HepG2 (cell line): ENCODE measurements at regions not wholly inside any gene's neighbourhood (a gene's known extent, or its start where the extent isn't known, plus 50 kb on each side); places are given as distances from the start of the nearest gene placed in this dataset.

Source experiments
- ATAC-seq: fragments of 200-7000 bp; cut with Tn5 transposase; 3 replicates; pipeline ENCODE4 v1.9.1; 2020; ENCODE audit warnings: mild to moderate bottlenecking, moderate library complexity
- BruUV-seq: library from RNA; stranded (reverse); fragments of 400-500 nt; replicated peaks from 2 replicates; lab custom pipeline; 2021; lab: Mats Ljungman, UMichigan
- CTCF ChIA-PET: fragments of 300-600 bp; formaldehyde crosslinking; extraction: SDS; loops from one replicate; lab custom pipeline; 2021; ENCODE audit warnings: low total read pairs, inconsistent platforms, low intra/inter-chr PET ratio; lab: Yijun Ruan, JAX
- POLR2A ChIA-PET: fragments of 350-600 bp; sonication (Branson Sonifier 250); formaldehyde crosslinking; loops from one replicate; lab custom pipeline; 2020; ENCODE audit warnings: antibody characterized with exemption, inconsistent platforms; lab: Yijun Ruan, JAX
- DNase-seq: peaks from one replicate; pipeline ENCODE4 v3.0.0-alpha.2; 2015; ENCODE audit warnings: low spot score
- FAIRE-seq: peaks from 3 replicates; lab custom pipeline; 2011; peaks lifted over from hg19 to GRCh38; lab: Jason Lieb, UNC
- H2AFZ ChIP-seq: one replicate; pipeline ENCODE4 v1.6.1; 2011; ENCODE audit warnings: low read length, inconsistent platforms
- H3K27ac ChIP-seq: fragments of 300-600 bp; 3 replicates; pipeline ENCODE4 v1.8.0; 2011; ENCODE audit warnings: mixed run types, mild to moderate bottlenecking, mixed read lengths, low read length, inconsistent platforms; ENCODE audit not compliant: insufficient read depth; ENCODE audit errors: extremely low read length
- H3K27me3 ChIP-seq, 2 experiments: fragments of 200-600 bp in 1 of 2; 2 replicates in 1 of 2; 3 replicates in 1 of 2; pipeline versions ENCODE4 v1.6.0 to v1.8.0; 2011; ENCODE audit warnings: low read length in 2 of 2, mild to moderate bottlenecking in 2 of 2, moderate library complexity in 2 of 2, inconsistent platforms in 1 of 2; ENCODE audit not compliant: insufficient read depth in 2 of 2, control insufficient read depth in 1 of 2
- H3K36me3 ChIP-seq, 2 experiments: fragments of 200-600 bp in 1 of 2; replicated peaks in 1 of 2; 2 replicates in 1 of 2; 3 replicates in 1 of 2; pipeline versions ENCODE4 v1.5.1 to v1.8.0; 2011; ENCODE audit warnings: low read length in 2 of 2, inconsistent platforms in 1 of 2; ENCODE audit not compliant: insufficient read depth in 2 of 2, control insufficient read depth in 1 of 2
- H3K4me1 ChIP-seq: 2 replicates; pipeline ENCODE4 v1.5.1; 2012; ENCODE audit warnings: low read length, inconsistent platforms; ENCODE audit not compliant: insufficient read depth
- H3K4me2 ChIP-seq: 2 replicates; pipeline ENCODE4 v1.6.0; 2011; ENCODE audit warnings: low read depth, low read length, inconsistent platforms
- H3K4me3 ChIP-seq, 3 experiments: fragments of 200-600 bp in 1 of 3; sonication (generic), shearing (Covaris generic) in 1 of 3; replicated peaks in 1 of 3; 2 replicates each; pipeline ENCODE4 v1.5.1; 2011 to 2016; ENCODE audit warnings: low read length in 3 of 3, inconsistent platforms in 2 of 3, low read depth in 2 of 3, mild to moderate bottlenecking in 2 of 3, control low read depth in 1 of 3, mixed read lengths in 1 of 3; ENCODE audit not compliant: insufficient read depth in 1 of 3
- H3K79me2 ChIP-seq: one replicate; pipeline ENCODE4 v1.6.1; 2011; ENCODE audit warnings: low read length, inconsistent platforms; ENCODE audit not compliant: insufficient read depth
- H3K9ac ChIP-seq: 2 replicates; pipeline ENCODE4 v1.6.0; 2011; ENCODE audit warnings: mild to moderate bottlenecking, low read depth, low read length, inconsistent platforms; ENCODE audit not compliant: insufficient read depth
- H3K9me3 ChIP-seq: 2 replicates; pipeline ENCODE4 v1.5.1; 2012; ENCODE audit warnings: mild to moderate bottlenecking, low read length
- H4K20me1 ChIP-seq: 2 replicates; pipeline ENCODE4 v1.6.0; 2011; ENCODE audit warnings: inconsistent platforms, mild to moderate bottlenecking, low read length, moderate library complexity; ENCODE audit not compliant: insufficient read depth
- DBP ChIP-seq: sonication (generic); formaldehyde crosslinking; IDR thresholded peaks from 2 replicates; pipeline ENCODE4 v1.4.0; 2020; ENCODE audit warnings: missing genetic modification reagents; ENCODE audit errors: not compliant biosample characterization
- ELF1 ChIP-seq: sonication (generic); formaldehyde crosslinking; IDR thresholded peaks from 2 replicates; pipeline ENCODE4 v1.4.0; 2020; ENCODE audit warnings: missing genetic modification reagents
- FOXK2 ChIP-seq: fragments of 450-650 bp; IDR thresholded peaks from 2 replicates; pipeline ENCODE4 v1.6.1; 2016
- MLLT10 ChIP-seq: sonication (generic); formaldehyde crosslinking; IDR thresholded peaks from 2 replicates; pipeline ENCODE4 v1.4.0; 2020; ENCODE audit warnings: missing genetic modification reagents
- MXD3 ChIP-seq: IDR thresholded peaks from 2 replicates; pipeline ENCODE4 v1.6.1; 2016; ENCODE audit warnings: mild to moderate bottlenecking, missing biosample characterization, missing genetic modification reagents
- NFAT5 ChIP-seq: sonication (generic); formaldehyde crosslinking; IDR thresholded peaks from 2 replicates; pipeline ENCODE4 v1.4.0; 2020; ENCODE audit warnings: missing genetic modification reagents
- NPAS2 ChIP-seq: sonication (generic); formaldehyde crosslinking; IDR thresholded peaks from 2 replicates; pipeline ENCODE4 v1.8.0; 2022; ENCODE audit warnings: mild to moderate bottlenecking, missing genetic modification reagents, borderline replicate concordance
- PCBP1 ChIP-seq: fragments of 200-400 bp; formaldehyde crosslinking; IDR thresholded peaks from 2 replicates; pipeline ENCODE4 v1.6.1; 2017; ENCODE audit warnings: mild to moderate bottlenecking, low read depth, low read length, borderline replicate concordance
- TARDBP ChIP-seq: sonication (generic); formaldehyde crosslinking; IDR thresholded peaks from 2 replicates; pipeline ENCODE4 v1.8.0; 2022; ENCODE audit warnings: mild to moderate bottlenecking, missing genetic modification reagents
- TBL1XR1 ChIP-seq: fragments of 150-350 bp; IDR thresholded peaks from 2 replicates; pipeline ENCODE4 v1.6.1; 2014; ENCODE audit warnings: borderline replicate concordance, low read length; ENCODE audit not compliant: partially characterized antibody
- ZBTB37 ChIP-seq: sonication (generic); formaldehyde crosslinking; IDR thresholded peaks from 2 replicates; pipeline ENCODE4 v1.4.0; 2020; ENCODE audit warnings: mild to moderate bottlenecking, missing genetic modification reagents
- ZFP82 ChIP-seq: sonication (generic); formaldehyde crosslinking; IDR thresholded peaks from 2 replicates; pipeline ENCODE4 v1.5.1; 2020; ENCODE audit warnings: mild to moderate bottlenecking, missing genetic modification reagents, borderline replicate concordance
- ZNF235 ChIP-seq: sonication (generic); formaldehyde crosslinking; IDR thresholded peaks from 2 replicates; pipeline ENCODE4 v1.8.1; 2023; ENCODE audit warnings: mild to moderate bottlenecking, missing genetic modification reagents, borderline replicate concordance
- ZNF260 ChIP-seq: sonication (generic); formaldehyde crosslinking; IDR thresholded peaks from 2 replicates; pipeline ENCODE4 v1.4.0; 2020; ENCODE audit warnings: missing genetic modification reagents, low read depth, mild to moderate bottlenecking, borderline replicate concordance
- ZNF883 ChIP-seq: sonication (generic); formaldehyde crosslinking; IDR thresholded peaks from 2 replicates; pipeline ENCODE4 v1.5.1; 2020; ENCODE audit warnings: mild to moderate bottlenecking, missing genetic modification reagents; ENCODE audit errors: not compliant biosample characterization
- WGBS: methylation state at CpG from one replicate; pipeline ENCODE4 v1.1.6; 2017; ENCODE audit warnings: low lambda C conversion rate; 5-methylcytosine and 5-hydroxymethylcytosine counted together
- in situ Hi-C: cut with HindIII; loops from 2 replicates; pipeline ENCODE4 v1.10.0; 2017; ENCODE audit warnings: low pct_unique_long_range_greater_than_20kb; ENCODE audit not compliant: extremely low pct_ligation_motif_present
- intact Hi-C: fragments of 100-400 bp; cut with micrococcal nuclease; formaldehyde crosslinking; loops from one replicate; pipeline ENCODE4 v1.10.0; 2022; ENCODE audit not compliant: unreplicated experiment

GRCh38 chr2:59665021-59665420 lies 888.4 kb downstream of the BCL11A start (continued):
- no peak for TF ChIP-seq NFAT5
- TF ChIP-seq FOXK2 = no peak
- no peak for TF ChIP-seq ZFP82 (CRISPR knock-in tag)

- no peaks in the 10 kb centered on the region for H3K4me1 ChIP-seq
- H3K27me3 ChIP-seq = no peaks in the 10 kb centered on the region
- 27% methylated on average over 11 of the region's 11 CpGs for WGBS
- intact Hi-C loops (no loop called here), in situ Hi-C loops (no loop called here)
- ChIA-PET POLR2A (no interaction called here), CTCF (no interaction called here)
- BruUV-seq = no TSS peak
- no peak overlapping the region for H3K4me2 ChIP-seq
- no peak for DNase-seq
- no peak overlapping the region for H2AFZ ChIP-seq
- no peak overlapping the region for H3K27ac ChIP-seq
- H3K4me3 ChIP-seq = no peak overlapping the region
- ATAC-seq = no peak
- H3K36me3 ChIP-seq = no peaks in the 10 kb centered on the region
- H3K79me2 ChIP-seq = no peaks in the 10 kb centered on the region
- no peak overlapping the region for H3K9ac ChIP-seq
- no peaks in the 10 kb centered on the region for H3K9me3 ChIP-seq
- H4K20me1 ChIP-seq = no peaks in the 10 kb centered on the region; the same call in 1 of the 2 replicates
- FAIRE-seq = no peak
- TF ChIP-seq DBP (CRISPR knock-in tag) (no peak), ELF1 (CRISPR knock-in tag) (no peak), ZNF235 (CRISPR knock-in tag) (no peak), TARDBP (CRISPR knock-in tag) (no peak), ZNF883 (CRISPR knock-in tag) (no peak), MXD3 (no peak), PCBP1 (no peak), NPAS2 (no peak), MLLT10 (CRISPR knock-in tag) (no peak), ZBTB37 (CRISPR knock-in tag) (no peak), ZNF260 (no peak), TBL1XR1 (no peak)
These were observed 891.2 kb downstream of the BCL11A start for GRCh38 chr2:59662127-59662861.
